ENCODE measurements at regions not wholly inside any gene's neighbourhood (a gene's known extent, or its start where the extent isn't known, plus 50 kb on each side); places are given as distances from the start of the nearest gene placed in this dataset.

DNA sequence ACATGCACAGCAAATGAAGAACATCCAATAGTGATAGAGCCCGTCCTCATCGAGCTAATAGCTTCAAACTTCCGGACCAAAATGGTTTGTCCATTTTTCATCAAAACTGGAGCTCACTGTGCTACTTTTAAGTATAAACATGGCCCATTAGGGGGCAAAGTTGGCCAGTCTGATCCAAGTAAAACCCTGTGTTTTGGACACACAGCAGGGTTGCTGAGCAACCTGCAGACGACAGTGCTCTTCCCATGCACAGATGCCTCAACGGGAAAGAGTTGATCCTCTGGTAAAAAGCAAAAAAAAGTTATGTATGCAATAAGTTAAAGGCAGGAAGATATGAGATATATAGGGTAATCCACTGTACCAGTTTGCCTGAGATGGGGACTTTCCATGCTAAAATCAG lies 244.0 kb upstream of the THBS1 start:
- H3K4me3 Mint-ChIP-seq: no peak overlapping the region
- peaks cover 2% of the 10 kb centered on the region for H3K36me3 Mint-ChIP-seq (ENCODE audit: low read depth)
- H3K27me3 Mint-ChIP-seq: peaks cover 53% of the 10 kb centered on the region
- H3K27ac Mint-ChIP-seq: no peak overlapping the region
- no peak for ATAC-seq
- DNase-seq: no peak
- H3K9me3 ChIP-seq (ENCODE audit: control insufficient read depth, low read length, poor library complexity, severe bottlenecking): no peaks in the 10 kb centered on the region
- no peaks in the 10 kb centered on the region for H3K4me1 Mint-ChIP-seq

- Mint-ChIP-seq H3K4me3 (no peak overlapping the region), H3K27me3 (peaks cover 46% of the 10 kb centered on the region), H3K27ac (no peak overlapping the region), H3K4me1 (no peaks in the 10 kb centered on the region), H3K36me3 (ENCODE audit: low read depth) (peaks cover 2% of the 10 kb centered on the region)
- DNase-seq (no peak), ATAC-seq (no peak)
- H3K9me3 ChIP-seq (ENCODE audit: control insufficient read depth, low read length, poor library complexity, severe bottlenecking): no peaks in the 10 kb centered on the region
Observed at GRCh38 chr15:39338251-39338650, 242.6 kb upstream of the THBS1 start.

GRCh38 chr15:39340903-39341645 lies 239.8 kb upstream of the THBS1 start:
- Mint-ChIP-seq H3K36me3 (ENCODE audit: low read depth) (peaks cover 2% of the 10 kb centered on the region), H3K4me3 (no peak overlapping the region), H3K27ac (no peak overlapping the region), H3K4me1 (no peaks in the 10 kb centered on the region), H3K27me3 (peaks cover 29% of the 10 kb centered on the region)
- DNase-seq (no peak), ATAC-seq (no peak)
- H3K9me3 ChIP-seq (ENCODE audit: control insufficient read depth, low read length, poor library complexity, severe bottlenecking): no peaks in the 10 kb centered on the region

DNA sequence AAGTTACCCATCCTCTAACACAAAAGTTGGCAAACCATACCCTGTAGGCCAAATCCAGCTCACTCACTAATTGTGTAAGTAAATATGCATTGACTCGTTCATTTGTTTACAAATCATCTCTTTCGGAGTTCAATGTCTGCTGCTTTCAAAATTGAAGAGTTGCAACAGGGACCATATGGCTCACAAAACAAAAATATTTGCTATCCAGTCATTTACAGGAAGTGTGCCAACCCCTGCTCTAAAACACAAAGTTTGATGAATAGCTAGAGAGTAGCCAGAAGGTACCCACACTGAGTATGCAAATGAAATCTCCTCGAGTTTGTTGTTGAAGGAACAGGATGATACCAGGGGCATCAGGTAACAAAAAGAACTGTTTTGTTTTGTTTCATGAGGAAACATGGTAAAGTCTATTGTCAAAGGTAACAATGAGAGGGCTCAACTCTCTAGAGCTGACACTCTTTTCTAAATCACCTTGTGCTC lies 236.2 kb upstream of the THBS1 start:
- H3K9me3 ChIP-seq (ENCODE audit: control insufficient read depth, low read length, poor library complexity, severe bottlenecking): no peaks in the 10 kb centered on the region
- Mint-ChIP-seq H3K27me3 (peaks cover 8% of the 10 kb centered on the region), H3K36me3 (ENCODE audit: low read depth) (peaks cover 2% of the 10 kb centered on the region), H3K4me3 (no peak overlapping the region), H3K27ac (no peak overlapping the region), H3K4me1 (no peaks in the 10 kb centered on the region)
- ATAC-seq: no peak
- DNase-seq: no peak

DNA sequence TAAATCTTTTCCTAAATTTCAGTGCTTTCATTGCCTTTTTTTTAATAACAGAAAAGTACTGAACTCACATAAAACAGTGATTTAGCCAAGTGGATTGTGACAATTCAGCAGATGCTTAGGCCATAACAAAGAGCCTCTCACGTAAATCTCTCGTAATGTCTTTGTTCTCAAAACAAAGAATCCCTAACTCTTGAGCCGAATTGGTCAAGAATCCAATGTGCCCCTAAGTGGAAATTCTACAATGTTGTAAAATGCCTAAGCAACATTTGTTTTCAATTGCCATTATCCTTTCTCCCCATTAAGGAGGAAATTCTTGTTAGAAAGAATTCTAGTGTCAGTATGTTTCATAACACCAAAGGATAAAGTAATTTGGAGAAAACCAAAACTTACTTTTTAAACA lies 235.7 kb upstream of the THBS1 start:
- ATAC-seq: no peak
- Mint-ChIP-seq H3K4me3 (no peak overlapping the region), H3K4me1 (no peaks in the 10 kb centered on the region), H3K27ac (no peak overlapping the region), H3K27me3 (peaks cover 12% of the 10 kb centered on the region), H3K36me3 (ENCODE audit: low read depth) (peaks cover 2% of the 10 kb centered on the region)
- DNase-seq: no peak
- H3K9me3 ChIP-seq (ENCODE audit: control insufficient read depth, low read length, poor library complexity, severe bottlenecking): no peaks in the 10 kb centered on the region

DNA sequence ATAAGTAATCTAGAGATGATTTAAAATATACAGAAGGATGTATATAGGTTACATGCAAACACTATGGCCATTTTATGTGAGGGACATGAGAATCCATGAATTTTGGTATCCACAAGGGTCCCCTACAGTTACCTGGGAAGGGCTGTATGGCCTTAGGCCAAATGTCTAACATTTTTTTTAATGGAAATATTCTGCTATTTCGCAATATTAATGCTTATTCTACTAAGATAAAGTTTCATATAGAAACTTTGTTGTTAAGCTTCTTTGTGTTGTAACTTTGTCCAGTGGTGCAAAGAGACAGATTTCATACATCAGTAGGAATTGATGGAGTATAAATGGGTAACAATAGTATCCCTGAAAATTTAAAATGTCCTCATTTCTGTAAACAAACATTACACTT lies 233.4 kb upstream of the THBS1 start:
- Mint-ChIP-seq H3K27me3 (peaks cover 25% of the 10 kb centered on the region), H3K4me3 (no peak overlapping the region), H3K27ac (no peak overlapping the region), H3K36me3 (ENCODE audit: low read depth) (no peaks in the 10 kb centered on the region), H3K4me1 (peaks cover 3% of the 10 kb centered on the region)
- DNase-seq: no peak
- no peak for ATAC-seq
- H3K9me3 ChIP-seq (ENCODE audit: control insufficient read depth, low read length, poor library complexity, severe bottlenecking): no peaks in the 10 kb centered on the region

DNA sequence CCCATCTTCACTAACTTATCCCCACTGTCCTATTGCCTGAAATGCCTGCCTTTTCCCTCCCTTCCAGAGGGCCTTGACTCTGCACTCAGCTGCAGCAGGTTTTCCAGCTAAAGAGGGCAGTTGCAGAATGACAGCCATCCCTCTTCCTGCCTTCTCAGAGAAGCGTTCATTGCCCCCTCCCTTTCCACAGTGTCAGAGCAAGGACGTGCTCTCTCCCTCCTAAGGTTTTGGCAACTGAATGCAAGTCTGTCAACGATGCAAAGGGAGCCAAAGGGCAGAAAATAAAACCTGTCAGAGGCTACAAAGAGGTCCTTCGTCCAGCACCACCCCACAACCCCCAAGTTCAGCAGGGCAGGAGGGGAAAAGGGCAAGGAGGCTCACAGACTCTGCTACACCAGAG lies 230.1 kb upstream of the THBS1 start:
- DNase-seq (no peak), ATAC-seq (no peak)
- no peak overlapping the region for H3K4me3 Mint-ChIP-seq
- no peaks in the 10 kb centered on the region for H3K36me3 Mint-ChIP-seq (ENCODE audit: low read depth)
- peaks cover 29% of the 10 kb centered on the region for H3K27me3 Mint-ChIP-seq
- no peak overlapping the region for H3K27ac Mint-ChIP-seq
- peaks cover 3% of the 10 kb centered on the region for H3K4me1 Mint-ChIP-seq
- H3K9me3 ChIP-seq (ENCODE audit: control insufficient read depth, low read length, poor library complexity, severe bottlenecking): no peaks in the 10 kb centered on the region

- Mint-ChIP-seq H3K27ac (no peak overlapping the region), H3K4me1 (peaks cover 6% of the 10 kb centered on the region), H3K27me3 (peaks cover 46% of the 10 kb centered on the region), H3K36me3 (ENCODE audit: low read depth) (peaks cover 3% of the 10 kb centered on the region), H3K4me3 (no peak overlapping the region)
- DNase-seq: no peak
- no peak for ATAC-seq
- H3K9me3 ChIP-seq (ENCODE audit: control insufficient read depth, low read length, poor library complexity, severe bottlenecking): no peaks in the 10 kb centered on the region
Observed at GRCh38 chr15:39354189-39354588, 226.7 kb upstream of the THBS1 start.

GRCh38 chr15:39357480-39358268 lies 223.2 kb upstream of the THBS1 start:
- Mint-ChIP-seq H3K36me3 (ENCODE audit: low read depth) (peaks cover 3% of the 10 kb centered on the region), H3K4me1 (peaks cover 3% of the 10 kb centered on the region), H3K27me3 (peaks cover 55% of the 10 kb centered on the region), H3K4me3 (no peak overlapping the region), H3K27ac (no peak overlapping the region)
- DNase-seq (no peak), ATAC-seq (no peak)
- no peaks in the 10 kb centered on the region for H3K9me3 ChIP-seq (ENCODE audit: control insufficient read depth, low read length, poor library complexity, severe bottlenecking)

DNA sequence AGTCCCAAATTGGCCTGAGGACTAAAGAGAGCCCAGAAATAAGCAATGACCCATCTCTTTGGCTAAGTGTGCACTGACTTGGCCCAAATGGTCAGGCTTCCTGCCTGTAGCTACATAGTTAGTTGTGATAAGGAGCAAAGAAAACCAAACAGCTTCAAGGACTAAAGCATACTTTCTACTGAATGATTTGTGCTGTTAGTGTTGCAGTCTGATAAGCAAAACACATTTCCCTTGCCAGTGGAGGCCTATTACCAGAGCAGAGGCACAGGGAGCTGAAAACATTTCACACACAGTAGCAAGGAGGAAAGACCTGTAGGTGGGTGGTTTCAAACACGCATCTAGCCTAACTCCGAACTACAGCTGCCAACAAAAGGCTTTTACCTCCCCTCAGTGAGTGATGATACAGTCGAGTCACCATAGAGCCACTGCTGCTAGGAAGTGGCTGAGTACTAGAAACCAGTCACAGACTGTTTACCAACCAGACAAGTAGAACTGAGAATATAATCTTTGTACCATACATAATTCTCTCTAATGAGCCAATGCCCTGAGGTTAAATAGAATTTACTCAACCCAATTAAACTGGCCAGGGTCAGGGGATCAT lies 222.3 kb upstream of the THBS1 start:
- no peaks in the 10 kb centered on the region for H3K9me3 ChIP-seq (ENCODE audit: control insufficient read depth, low read length, poor library complexity, severe bottlenecking)
- DNase-seq: no peak
- H3K27me3 Mint-ChIP-seq: peaks cover 58% of the 10 kb centered on the region
- H3K4me3 Mint-ChIP-seq: no peak overlapping the region
- H3K36me3 Mint-ChIP-seq (ENCODE audit: low read depth): peaks cover 6% of the 10 kb centered on the region
- H3K27ac Mint-ChIP-seq: no peak overlapping the region
- H3K4me1 Mint-ChIP-seq: peaks cover 3% of the 10 kb centered on the region
- ATAC-seq: no peak

DNA sequence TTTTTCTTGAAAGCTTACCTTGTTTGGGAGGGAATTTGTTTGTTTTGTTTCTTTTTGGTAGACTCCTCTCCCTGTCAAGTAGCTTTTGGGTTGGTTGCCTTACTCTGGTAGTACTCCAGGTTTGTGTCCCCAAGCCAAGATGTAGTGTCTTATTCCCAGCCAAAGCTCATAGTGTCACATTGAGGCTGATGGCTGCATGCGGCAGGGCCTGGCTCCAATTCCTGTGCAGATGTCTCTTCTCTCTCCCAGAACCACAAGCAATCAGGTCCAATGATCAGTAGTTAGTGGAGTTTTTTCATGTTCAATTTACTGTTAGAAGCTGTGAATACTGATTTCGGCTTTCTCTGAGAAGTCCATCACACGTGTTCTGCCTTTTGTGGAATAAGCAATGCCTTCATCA lies 221.1 kb upstream of the THBS1 start:
- H3K4me1 Mint-ChIP-seq: peaks cover 3% of the 10 kb centered on the region
- H3K4me3 Mint-ChIP-seq: no peak overlapping the region
- peaks cover 62% of the 10 kb centered on the region for H3K27me3 Mint-ChIP-seq
- ATAC-seq (no peak), DNase-seq (no peak)
- H3K36me3 Mint-ChIP-seq (ENCODE audit: low read depth): peaks cover 7% of the 10 kb centered on the region
- no peak overlapping the region for H3K27ac Mint-ChIP-seq
- no peaks in the 10 kb centered on the region for H3K9me3 ChIP-seq (ENCODE audit: control insufficient read depth, low read length, poor library complexity, severe bottlenecking)

- DNase-seq (no peak), ATAC-seq (no peak)
- H3K27me3 Mint-ChIP-seq: peaks cover 62% of the 10 kb centered on the region
- peaks cover 3% of the 10 kb centered on the region for H3K4me1 Mint-ChIP-seq
- no peak overlapping the region for H3K4me3 Mint-ChIP-seq
- peaks cover 7% of the 10 kb centered on the region for H3K36me3 Mint-ChIP-seq (ENCODE audit: low read depth)
- H3K27ac Mint-ChIP-seq: no peak overlapping the region
- no peaks in the 10 kb centered on the region for H3K9me3 ChIP-seq (ENCODE audit: control insufficient read depth, low read length, poor library complexity, severe bottlenecking)
Observed at GRCh38 chr15:39360452-39360851, 220.4 kb upstream of the THBS1 start.

DNA sequence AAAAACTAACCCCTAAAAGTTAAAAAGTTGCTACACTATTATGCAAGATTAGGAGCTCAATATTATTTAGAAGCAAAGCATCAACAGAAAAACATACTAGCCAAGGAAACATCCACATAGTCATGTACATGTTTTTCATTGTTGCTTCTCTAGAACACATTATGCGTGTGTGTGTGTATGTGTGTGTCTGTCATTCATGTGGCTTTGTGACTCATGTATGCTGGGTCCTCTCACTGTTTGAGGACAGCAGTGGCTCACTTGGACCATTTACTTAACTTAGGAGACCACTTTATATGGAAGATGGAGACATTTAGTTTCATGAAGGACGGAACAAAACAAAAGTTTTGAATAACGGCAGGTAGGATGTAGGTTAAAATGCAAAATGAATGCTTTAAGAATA lies 219.4 kb upstream of the THBS1 start:
- ATAC-seq (no peak), DNase-seq (no peak)
- peaks cover 3% of the 10 kb centered on the region for H3K4me1 Mint-ChIP-seq
- no peak overlapping the region for H3K27ac Mint-ChIP-seq
- H3K4me3 Mint-ChIP-seq: no peak overlapping the region
- no peaks in the 10 kb centered on the region for H3K9me3 ChIP-seq (ENCODE audit: control insufficient read depth, low read length, poor library complexity, severe bottlenecking)
- peaks cover 59% of the 10 kb centered on the region for H3K27me3 Mint-ChIP-seq
- peaks cover 7% of the 10 kb centered on the region for H3K36me3 Mint-ChIP-seq (ENCODE audit: low read depth)
